GM21381 (cell line): ENCODE measurements at regions not wholly inside any gene's neighbourhood (a gene's known extent, or its start where the extent isn't known, plus 50 kb on each side); places are given as distances from the start of the nearest gene placed in this dataset.

ENCODE experiments used
- ATAC-seq: cut with Tn5 transposase; IDR thresholded peaks from one replicate; pipeline ENCODE4 v1.9.1; 2021; ENCODE audit warnings: mild to moderate bottlenecking, moderate library complexity; ENCODE audit not compliant: unreplicated experiment

DNA sequence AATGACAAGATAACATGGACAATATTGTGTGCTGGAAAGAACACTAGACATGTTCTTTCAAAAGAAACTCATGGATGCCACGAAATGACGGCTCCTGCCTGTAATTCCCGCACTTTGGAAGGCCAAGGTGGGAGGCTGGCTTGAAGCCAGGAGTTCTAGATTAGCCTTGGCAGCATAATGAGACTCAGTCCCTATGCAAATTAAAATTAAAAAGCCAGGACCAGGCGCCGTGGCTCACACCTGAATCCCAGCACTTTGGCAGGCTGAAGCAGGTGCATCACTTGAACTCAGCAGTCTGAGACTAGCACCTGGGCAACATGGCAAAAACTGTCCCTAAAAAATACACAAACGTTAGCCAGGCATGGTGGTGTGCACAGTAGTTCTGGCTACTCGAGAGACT, 814.2 kb downstream of the BRINP1 start:
- ATAC-seq, result no peak

- ATAC-seq, result no peak
These were observed 811.2 kb downstream of the BRINP1 start for GRCh38 chr9:118558026-118558425.

GRCh38 chr9:118558891-118559290, 810.3 kb downstream of the BRINP1 start:
- ATAC-seq, result no peak

DNA sequence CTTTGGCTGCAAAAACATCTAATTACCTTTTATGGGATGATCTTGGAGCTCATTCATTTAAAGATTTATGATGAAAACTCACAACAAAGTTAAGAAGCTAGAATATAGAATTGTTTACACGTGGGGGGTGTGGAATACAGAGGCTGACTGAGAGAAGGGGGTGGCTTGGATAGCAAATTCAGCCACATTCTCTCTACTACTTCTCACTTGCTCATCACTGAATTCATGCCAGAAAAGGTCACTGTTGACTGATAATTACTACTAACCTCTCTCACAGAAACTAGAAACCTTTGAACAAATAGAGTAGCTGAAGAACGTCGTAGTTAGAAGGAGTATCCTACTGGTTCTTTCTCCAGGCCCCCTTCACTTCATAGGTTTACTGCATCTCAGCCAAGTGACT, 808.2 kb downstream of the BRINP1 start:
- no peak for ATAC-seq

DNA sequence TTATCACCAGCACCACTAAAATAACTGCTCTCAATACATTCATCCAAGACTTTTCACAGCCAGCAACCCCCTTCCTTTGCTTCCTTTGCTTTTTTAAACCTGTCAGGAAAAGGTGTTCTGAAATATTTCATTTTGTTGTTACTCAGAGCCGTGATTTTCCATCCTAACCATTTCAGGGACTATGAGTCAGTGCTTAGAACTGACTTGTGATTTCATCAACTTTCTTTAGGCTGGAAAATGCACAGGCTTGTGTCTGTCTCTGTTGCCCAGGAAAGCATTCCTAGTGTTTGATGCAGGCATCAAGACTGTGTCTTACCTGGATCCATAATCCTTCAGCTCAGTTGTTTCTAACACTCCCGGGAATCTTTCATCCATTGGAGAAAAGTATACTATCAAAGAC, 805.6 kb downstream of the BRINP1 start:
- no peak for ATAC-seq

GRCh38 chr9:118567861-118568260, 801.4 kb downstream of the BRINP1 start:
- no peak for ATAC-seq

DNA sequence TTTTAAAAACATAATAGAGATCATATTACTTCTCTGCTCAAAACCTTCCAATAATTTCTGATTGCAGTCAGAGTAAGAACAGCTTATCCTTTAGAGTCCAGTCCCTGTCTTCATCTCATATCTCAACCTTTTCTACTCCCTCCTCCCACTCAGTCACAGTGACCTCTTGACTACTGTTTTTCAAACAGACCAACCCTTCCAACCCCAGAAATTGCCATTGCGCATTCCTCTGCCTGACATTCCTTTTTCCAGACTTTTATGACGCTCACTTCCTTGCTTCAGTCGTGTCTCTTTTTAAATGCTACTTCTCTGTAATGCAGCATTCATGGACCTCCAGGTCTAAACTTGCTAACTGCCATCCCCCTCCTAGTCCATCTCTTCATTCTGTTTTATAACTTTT, 800.5 kb downstream of the BRINP1 start:
- ATAC-seq, result no peak

DNA sequence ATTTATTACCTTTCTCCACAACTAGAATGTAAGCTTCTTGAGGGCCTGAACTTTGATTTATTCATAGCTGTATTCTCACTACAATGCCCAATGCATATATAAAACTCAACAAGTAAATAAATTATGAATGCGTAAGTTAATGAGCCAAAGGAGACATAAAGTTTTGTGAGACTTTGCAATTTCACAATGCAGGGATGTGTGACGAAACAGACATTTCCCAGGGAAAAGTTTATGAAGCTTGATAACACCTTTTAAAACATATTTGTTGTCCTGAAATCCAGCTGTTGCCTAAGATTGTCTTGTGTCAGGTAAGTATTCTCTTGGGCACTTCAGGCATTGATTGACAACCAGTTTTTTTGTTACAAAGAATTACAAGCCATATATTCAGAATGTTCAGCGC, 800.1 kb downstream of the BRINP1 start:
- ATAC-seq, result no peak

DNA sequence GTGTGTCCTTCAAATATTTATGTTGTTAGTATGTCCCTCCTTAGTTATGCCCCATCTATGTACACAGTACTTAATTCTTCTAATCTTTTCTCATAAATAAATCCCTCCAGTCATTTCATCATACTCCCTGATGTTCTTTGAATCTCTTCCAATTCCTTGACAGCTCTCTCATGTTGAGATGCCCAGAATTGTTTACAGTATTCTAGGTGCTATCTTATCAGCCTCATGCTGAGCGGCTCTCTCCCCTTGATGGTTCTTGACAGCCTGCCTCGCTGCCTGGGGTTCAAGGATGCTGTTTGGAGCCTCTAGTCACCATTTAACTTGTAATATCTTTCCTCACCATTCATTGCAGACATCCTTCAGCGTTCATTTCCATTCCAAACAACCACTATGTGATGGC, 799.2 kb downstream of the BRINP1 start:
- ATAC-seq, result no peak

DNA sequence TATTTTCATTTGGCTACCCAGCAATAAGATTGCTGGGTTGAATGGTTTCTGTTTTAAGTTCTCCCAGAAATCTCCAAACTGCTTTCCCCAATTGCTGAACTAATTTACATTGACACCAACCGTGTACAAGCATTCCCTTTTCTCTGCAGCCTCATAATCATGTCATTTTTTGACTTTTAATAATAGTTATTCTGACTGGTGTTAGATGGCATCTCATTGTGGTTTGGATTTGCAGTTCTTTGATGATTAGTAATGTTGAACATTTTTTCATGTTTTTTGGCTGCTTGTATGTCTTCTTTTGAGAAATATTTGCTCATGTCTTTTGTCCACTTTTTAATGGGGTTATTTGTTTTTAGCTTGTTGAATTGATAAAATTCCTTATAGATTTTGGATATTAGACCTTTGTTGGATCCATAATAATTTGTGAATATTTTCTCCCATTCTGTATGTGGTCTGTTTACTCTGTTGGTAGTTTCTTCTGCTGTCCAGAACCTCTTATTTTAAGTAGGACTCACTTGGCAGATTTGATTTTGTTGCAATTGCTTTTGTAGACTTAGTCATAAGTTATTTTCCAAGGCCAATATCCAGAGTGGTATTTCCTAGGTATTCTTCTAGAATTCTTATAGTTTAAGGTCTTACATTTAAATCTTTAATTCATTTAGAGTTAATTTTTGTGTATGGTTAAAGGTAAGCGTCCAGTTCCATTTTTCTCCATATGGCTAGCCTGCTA, 793.7 kb downstream of the BRINP1 start:
- ATAC-seq, result no peak

DNA sequence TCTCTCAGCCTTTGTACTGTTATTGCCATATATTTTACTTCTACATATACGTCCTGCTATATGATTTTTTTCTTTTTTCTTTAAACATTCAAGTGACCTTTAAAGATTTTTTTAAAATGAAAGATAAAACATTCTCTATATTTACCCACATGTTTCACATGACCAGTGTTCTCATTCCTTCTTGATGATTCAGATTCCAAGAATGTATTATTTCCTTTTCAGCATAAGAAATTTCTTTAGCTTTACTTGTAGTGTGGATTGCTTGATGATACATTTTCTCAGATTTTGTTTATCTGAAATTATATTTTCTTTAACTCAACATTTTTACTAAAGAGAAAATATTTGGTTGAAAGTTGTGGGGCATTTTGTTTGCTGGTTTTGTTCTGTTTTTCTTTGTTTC, 792.1 kb downstream of the BRINP1 start:
- ATAC-seq, result no peak

GRCh38 chr9:118578467-118578866, 790.8 kb downstream of the BRINP1 start:
- no peak for ATAC-seq

DNA sequence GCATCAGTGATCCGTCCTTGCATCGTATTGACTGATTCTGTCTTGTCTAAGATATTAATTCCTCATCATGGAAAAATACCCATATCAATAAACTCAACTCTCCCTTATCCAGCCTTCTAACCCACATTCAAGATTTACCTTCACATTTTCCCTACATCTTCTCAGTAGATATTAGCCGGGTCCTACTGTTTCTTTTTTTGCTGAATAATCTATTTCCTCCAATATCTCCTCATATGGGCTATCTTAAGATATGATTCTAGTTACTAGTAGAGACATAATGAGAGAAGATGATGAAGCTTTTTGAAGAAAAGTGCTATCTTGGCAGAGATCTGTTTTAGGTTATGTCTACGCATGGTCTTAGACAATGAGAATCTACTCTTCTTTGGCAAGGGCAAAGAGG, 785.8 kb downstream of the BRINP1 start:
- no peak for ATAC-seq

DNA sequence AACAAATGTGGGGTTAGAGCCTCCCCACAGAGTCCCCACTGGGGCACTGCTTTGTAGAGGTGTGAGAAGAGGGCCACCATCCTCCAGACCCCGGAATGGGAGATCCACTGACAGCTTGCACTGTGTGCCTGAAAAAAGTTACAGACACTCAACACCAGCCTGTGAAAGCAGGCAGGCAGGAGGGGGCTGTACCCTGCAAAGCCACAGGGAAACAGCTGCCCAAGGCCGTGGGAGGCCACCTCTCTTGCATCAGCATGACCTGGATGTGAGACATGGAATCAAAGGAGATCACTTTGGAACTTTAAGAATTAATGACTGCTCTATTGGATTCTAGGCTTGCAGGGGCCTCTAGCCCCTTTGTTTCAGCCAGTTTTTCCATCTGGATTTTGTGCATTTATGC, 782.3 kb downstream of the BRINP1 start:
- no peak for ATAC-seq

GRCh38 chr9:118594428-118594827, 774.8 kb downstream of the BRINP1 start:
- no peak for ATAC-seq

DNA sequence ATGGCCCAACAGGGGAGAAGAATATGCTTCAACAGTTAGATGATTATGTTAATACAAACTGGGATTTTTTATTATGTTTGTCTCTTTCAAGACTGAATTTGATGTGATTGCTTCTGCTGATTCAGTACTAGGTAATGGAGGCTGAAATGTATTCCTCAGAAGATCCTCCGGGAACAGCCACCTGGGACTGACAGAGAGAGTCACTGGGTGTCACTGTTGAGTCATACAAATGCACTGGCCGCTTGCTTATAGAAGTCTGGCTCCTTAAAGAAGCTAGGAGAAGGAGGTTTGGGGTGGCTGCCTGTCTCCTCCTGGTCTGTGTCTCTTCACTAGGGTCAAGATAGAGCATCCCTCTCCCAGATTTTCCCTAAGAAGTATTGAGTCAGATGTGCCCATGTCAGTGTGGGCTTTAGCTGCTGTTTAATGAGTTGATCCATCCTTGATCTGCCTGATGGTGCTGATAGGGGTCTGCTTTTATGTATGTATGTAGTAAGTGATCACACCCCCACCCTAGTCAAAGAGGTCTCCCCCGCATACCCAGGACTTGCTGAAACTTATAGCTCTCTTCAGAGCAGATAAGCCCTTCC, 773.4 kb downstream of the BRINP1 start:
- no peak for ATAC-seq

DNA sequence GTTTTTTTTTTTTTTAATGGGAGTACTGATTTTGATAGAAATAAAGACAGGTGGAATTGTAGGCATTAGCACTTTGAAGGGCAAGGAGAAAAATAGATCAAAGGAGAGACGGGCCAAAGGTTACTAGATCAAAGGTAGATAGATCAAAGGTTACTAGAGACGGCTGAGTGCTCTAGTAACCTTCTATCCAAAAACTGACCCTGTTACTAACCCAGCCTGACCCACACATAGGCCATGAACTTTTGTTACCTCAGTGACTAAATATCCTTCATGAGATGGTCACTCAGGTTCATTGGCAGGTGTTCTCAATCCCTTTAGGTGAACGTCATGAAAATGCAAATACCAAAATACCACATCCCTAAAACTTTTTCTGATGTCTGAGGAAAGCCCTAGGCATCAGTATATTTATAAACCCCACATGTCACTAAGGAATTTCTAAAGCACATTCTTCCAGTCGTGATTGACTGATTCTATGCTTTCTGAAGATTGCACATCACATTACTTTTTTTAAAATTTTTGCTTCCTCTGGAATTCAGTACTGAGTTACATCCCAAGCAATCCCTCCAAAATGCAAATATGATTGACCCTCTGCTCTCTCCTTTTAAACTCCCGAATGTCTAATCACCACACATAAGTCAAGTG, 772.7 kb downstream of the BRINP1 start:
- ATAC-seq, result no peak

DNA sequence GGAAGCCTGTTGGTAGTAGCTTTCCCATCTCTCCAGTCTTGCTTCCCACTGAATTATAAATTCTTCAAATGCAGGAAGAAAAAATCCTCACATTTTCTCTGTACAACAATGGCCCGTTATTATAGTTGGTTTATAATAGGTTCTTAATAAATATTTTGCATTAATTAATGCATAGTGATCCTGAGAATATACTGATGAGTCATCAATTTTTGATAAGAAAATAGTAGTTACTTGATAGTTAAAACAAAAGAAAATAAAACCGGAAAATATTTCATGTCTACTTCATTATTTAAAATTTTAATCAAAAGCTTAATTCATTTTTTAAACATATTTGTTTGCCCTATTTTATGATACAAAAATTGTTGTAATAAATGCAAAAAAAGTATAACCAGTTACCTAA, 762.6 kb downstream of the BRINP1 start:
- no peak for ATAC-seq

GRCh38 chr9:118609355-118610044, 759.7 kb downstream of the BRINP1 start:
- ATAC-seq, result no peak

DNA sequence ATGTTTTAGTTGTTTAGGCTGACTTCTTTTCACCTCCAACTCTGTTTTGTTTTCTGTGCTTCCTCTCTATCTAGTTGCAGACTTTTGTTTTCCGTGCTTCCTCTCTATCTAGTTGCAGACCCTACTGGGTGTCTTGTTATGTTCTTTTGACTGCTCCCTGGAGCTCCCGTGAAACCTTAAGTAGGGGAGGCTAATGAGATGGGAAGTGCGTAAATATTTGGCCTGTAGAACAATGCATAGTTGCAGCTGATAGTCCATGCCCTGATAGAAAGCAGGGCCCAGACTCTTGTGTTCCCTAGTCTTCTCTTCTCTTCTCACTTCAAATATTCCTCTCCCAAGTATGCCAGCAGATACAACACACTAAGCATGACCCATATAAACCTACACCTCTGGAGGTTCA, 757.0 kb downstream of the BRINP1 start:
- no peak for ATAC-seq

GRCh38 chr9:118613996-118614395, 755.2 kb downstream of the BRINP1 start:
- ATAC-seq, result no peak

- no peak for ATAC-seq
These were observed 751.2 kb downstream of the BRINP1 start for GRCh38 chr9:118618084-118618483.
